ENCODE measurements at regions not wholly inside any gene's neighbourhood (a gene's known extent, or its start where the extent isn't known, plus 50 kb on each side); places are given as distances from the start of the nearest gene placed in this dataset.

DNA sequence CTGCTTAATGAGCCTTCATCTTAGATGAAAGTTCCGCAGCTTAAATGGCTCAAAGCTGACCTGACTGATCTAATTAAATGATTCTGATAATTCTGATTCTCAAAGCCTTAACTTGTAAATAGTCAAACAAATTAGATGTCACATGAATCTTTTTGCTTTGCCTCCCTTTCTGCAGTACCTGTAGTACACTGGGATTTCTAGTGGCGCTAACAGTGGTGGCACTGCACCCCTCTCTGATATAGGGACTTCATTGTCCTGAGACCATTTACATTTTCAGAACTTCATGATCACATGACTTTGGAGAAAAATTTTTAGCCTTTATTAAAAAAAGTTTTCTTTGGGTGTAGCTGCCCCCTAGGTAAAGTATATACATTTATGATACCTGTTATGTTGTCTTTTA lies 546.7 kb upstream of the ADGRL2 start:
- TF ChIP-seq, protein P1, sequence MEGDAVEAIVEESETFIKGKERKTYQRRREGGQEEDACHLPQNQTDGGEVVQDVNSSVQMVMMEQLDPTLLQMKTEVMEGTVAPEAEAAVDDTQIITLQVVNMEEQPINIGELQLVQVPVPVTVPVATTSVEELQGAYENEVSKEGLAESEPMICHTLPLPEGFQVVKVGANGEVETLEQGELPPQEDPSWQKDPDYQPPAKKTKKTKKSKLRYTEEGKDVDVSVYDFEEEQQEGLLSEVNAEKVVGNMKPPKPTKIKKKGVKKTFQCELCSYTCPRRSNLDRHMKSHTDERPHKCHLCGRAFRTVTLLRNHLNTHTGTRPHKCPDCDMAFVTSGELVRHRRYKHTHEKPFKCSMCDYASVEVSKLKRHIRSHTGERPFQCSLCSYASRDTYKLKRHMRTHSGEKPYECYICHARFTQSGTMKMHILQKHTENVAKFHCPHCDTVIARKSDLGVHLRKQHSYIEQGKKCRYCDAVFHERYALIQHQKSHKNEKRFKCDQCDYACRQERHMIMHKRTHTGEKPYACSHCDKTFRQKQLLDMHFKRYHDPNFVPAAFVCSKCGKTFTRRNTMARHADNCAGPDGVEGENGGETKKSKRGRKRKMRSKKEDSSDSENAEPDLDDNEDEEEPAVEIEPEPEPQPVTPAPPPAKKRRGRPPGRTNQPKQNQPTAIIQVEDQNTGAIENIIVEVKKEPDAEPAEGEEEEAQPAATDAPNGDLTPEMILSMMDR (IDR thresholded peaks at IDR 0.05), result no peak
- no peak for TF ChIP-seq POLR2A (IDR thresholded peaks at IDR 0.05)
